Astrocyte (in vitro differentiated cells and primary cell): ENCODE measurements at regions not wholly inside any gene's neighbourhood (a gene's known extent, or its start where the extent isn't known, plus 50 kb on each side); places are given as distances from the start of the nearest gene placed in this dataset.

Experiments
- DNase-seq: peaks from one replicate; pipeline ENCODE4 v3.0.0-alpha.2; 2010; ENCODE audit warnings: low read depth
- FAIRE-seq: peaks from 2 replicates; lab custom pipeline; 2011; peaks lifted over from hg19 to GRCh38; lab: Jason Lieb, UNC
- H2AFZ ChIP-seq: 2 replicates; pipeline ENCODE4 v1.6.0; 2012; ENCODE audit warnings: low read depth, low read length, inconsistent platforms
- H3K27ac ChIP-seq: 2 replicates; pipeline ENCODE4 v1.5.1; 2011; ENCODE audit warnings: low read depth, low read length, inconsistent platforms
- H3K27me3 ChIP-seq: 2 replicates; pipeline ENCODE4 v1.6.0; 2011; ENCODE audit warnings: low read length, inconsistent platforms; ENCODE audit not compliant: insufficient read depth
- H3K36me3 ChIP-seq: 2 replicates; pipeline ENCODE4 v1.5.1; 2011; ENCODE audit warnings: low read length, inconsistent platforms; ENCODE audit not compliant: insufficient read depth
- H3K4me1 ChIP-seq: 2 replicates; pipeline ENCODE4 v1.5.1; 2011; ENCODE audit warnings: low read length, inconsistent platforms; ENCODE audit not compliant: insufficient read depth
- H3K4me2 ChIP-seq: 2 replicates; pipeline ENCODE4 v1.6.0; 2012; ENCODE audit warnings: low read length, inconsistent platforms
- H3K4me3 ChIP-seq: 2 replicates; pipeline ENCODE4 v1.5.1; 2011; ENCODE audit warnings: low read depth, mild to moderate bottlenecking, low read length, inconsistent platforms; ENCODE audit not compliant: insufficient read depth
- H3K79me2 ChIP-seq: 2 replicates; pipeline ENCODE4 v1.6.0; 2012; ENCODE audit warnings: mild to moderate bottlenecking, low read length, inconsistent platforms; ENCODE audit not compliant: insufficient read depth
- H3K9ac ChIP-seq: 2 replicates; pipeline ENCODE4 v1.6.0; 2012; ENCODE audit warnings: mild to moderate bottlenecking, low read length, inconsistent platforms
- H3K9me3 ChIP-seq: 2 replicates; pipeline ENCODE4 v1.5.1; 2012; ENCODE audit warnings: low read depth, mild to moderate bottlenecking, low read length, inconsistent platforms; ENCODE audit not compliant: insufficient read depth
- H4K20me1 ChIP-seq: 2 replicates; pipeline ENCODE4 v1.6.0; 2012; ENCODE audit warnings: low read length, inconsistent platforms; ENCODE audit not compliant: insufficient read depth
- H3K27ac Mint-ChIP-seq: one replicate; pipeline ENCODE4 v1.8.0; 2021; ENCODE audit warnings: mild to moderate bottlenecking, mixed read lengths; ENCODE audit not compliant: unreplicated experiment
- H3K27me3 Mint-ChIP-seq: one replicate; pipeline ENCODE4 v1.8.0; 2021; ENCODE audit warnings: low read depth, mixed read lengths; ENCODE audit not compliant: unreplicated experiment
- H3K36me3 Mint-ChIP-seq: one replicate; pipeline ENCODE4 v1.8.0; 2021; ENCODE audit warnings: low read depth, mixed read lengths; ENCODE audit not compliant: unreplicated experiment
- H3K4me1 Mint-ChIP-seq: one replicate; pipeline ENCODE4 v1.8.0; 2021; ENCODE audit warnings: low read depth, mixed read lengths; ENCODE audit not compliant: unreplicated experiment
- H3K4me3 Mint-ChIP-seq: one replicate; pipeline ENCODE4 v1.8.0; 2021; ENCODE audit warnings: mild to moderate bottlenecking, moderate library complexity, mixed read lengths; ENCODE audit not compliant: unreplicated experiment
- H3K9me3 Mint-ChIP-seq: one replicate; pipeline ENCODE4 v1.8.0; 2021; ENCODE audit warnings: mild to moderate bottlenecking, mixed read lengths; ENCODE audit not compliant: unreplicated experiment
- CTCF ChIP-seq: IDR thresholded peaks from 2 replicates; pipeline ENCODE4 v1.5.1; 2011; ENCODE audit warnings: low read depth, mild to moderate bottlenecking, inconsistent platforms, low read length, moderate library complexity; ENCODE audit not compliant: insufficient read depth
- EZH2 ChIP-seq: IDR thresholded peaks from 2 replicates; pipeline ENCODE4 v1.6.1; 2012; ENCODE audit warnings: mild to moderate bottlenecking, low read length, inconsistent platforms; ENCODE audit not compliant: insufficient read depth

DNA sequence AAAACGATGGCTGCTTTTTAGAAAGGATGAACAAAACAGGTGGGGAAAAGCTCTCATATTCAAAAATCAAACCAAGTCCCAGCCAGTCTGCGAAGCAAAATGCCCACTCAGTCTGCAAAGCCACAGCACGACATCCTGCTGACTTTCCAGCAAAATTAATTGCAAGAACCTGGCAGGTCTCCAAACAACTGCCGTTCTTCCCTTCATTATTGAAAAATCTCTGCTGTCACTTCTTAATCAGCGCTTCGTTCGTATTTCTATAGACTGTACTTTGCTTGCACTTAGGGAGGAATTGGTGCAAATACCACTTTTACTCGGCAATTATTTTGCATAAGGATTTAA is 222.4 kb downstream of the CBLN4 start:
- H3K27ac ChIP-seq: no peak overlapping the region
- H3K9ac ChIP-seq: no peak overlapping the region
- TF ChIP-seq CTCF (no peak), EZH2 (no peak)
- H3K9me3 Mint-ChIP-seq: peaks cover 14% of the 10 kb centered on the region
- H4K20me1 ChIP-seq: no peaks in the 10 kb centered on the region
- H3K9me3 ChIP-seq: no peaks in the 10 kb centered on the region
- no peak overlapping the region for H3K4me3 ChIP-seq
- H3K79me2 ChIP-seq: no peaks in the 10 kb centered on the region
- no peaks in the 10 kb centered on the region for H3K36me3 ChIP-seq
- DNase-seq (no peak), FAIRE-seq (no peak)
- H3K4me1 ChIP-seq: no peaks in the 10 kb centered on the region
- H3K4me2 ChIP-seq: no peak overlapping the region
- no peak overlapping the region for H3K27ac Mint-ChIP-seq
- H3K27me3 ChIP-seq: no peaks in the 10 kb centered on the region
- H3K4me1 Mint-ChIP-seq: no peaks in the 10 kb centered on the region
- H3K27me3 Mint-ChIP-seq: no peaks in the 10 kb centered on the region
- H3K36me3 Mint-ChIP-seq: no peaks in the 10 kb centered on the region
- no peak overlapping the region for H3K4me3 Mint-ChIP-seq
- H2AFZ ChIP-seq: no peak overlapping the region

GRCh38 chr20:55782224-55782911 is 223.0 kb downstream of the CBLN4 start:
- Mint-ChIP-seq H3K27ac (no peak overlapping the region), H3K4me1 (no peaks in the 10 kb centered on the region), H3K36me3 (no peaks in the 10 kb centered on the region), H3K27me3 (no peaks in the 10 kb centered on the region), H3K9me3 (peaks cover 14% of the 10 kb centered on the region), H3K4me3 (no peak overlapping the region)
- no peak overlapping the region for H3K27ac ChIP-seq
- no peak overlapping the region for H3K9ac ChIP-seq
- H3K4me2 ChIP-seq: no peak overlapping the region
- H3K9me3 ChIP-seq: no peaks in the 10 kb centered on the region
- DNase-seq: no peak
- FAIRE-seq: no peak
- H3K79me2 ChIP-seq: no peaks in the 10 kb centered on the region
- H4K20me1 ChIP-seq: no peaks in the 10 kb centered on the region
- no peaks in the 10 kb centered on the region for H3K36me3 ChIP-seq
- no peaks in the 10 kb centered on the region for H3K27me3 ChIP-seq
- H3K4me1 ChIP-seq: no peaks in the 10 kb centered on the region
- no peak for TF ChIP-seq CTCF
- TF ChIP-seq EZH2: no peak
- H3K4me3 ChIP-seq: no peak overlapping the region
- no peak overlapping the region for H2AFZ ChIP-seq

DNA sequence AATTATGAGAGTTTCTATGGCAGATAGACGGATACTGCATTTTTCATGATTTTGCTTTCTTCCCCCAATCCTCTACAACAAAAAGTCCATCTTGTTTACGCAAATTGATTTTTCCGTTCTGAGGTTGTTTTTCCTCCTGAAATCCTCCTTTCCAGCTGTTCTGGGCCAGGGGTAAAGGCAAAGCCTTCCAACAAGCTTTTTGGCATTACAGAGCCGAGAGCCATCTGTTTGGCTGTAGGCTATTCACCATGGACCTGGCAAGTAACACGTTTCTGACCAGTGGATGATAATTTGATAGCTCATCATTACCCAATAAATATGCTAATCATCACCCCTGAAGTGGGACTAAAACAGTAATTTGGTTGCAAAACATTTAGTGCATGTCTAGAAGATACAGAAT is 226.5 kb downstream of the CBLN4 start:
- Histone ChIP-seq H3K4me2 (no peak overlapping the region), H3K79me2 (no peaks in the 10 kb centered on the region), H3K4me3 (no peak overlapping the region), H3K9me3 (peaks cover 3% of the 10 kb centered on the region), H3K4me1 (no peaks in the 10 kb centered on the region), H2AFZ (no peak overlapping the region), H4K20me1 (no peaks in the 10 kb centered on the region), H3K27ac (no peak overlapping the region), H3K36me3 (no peaks in the 10 kb centered on the region), H3K27me3 (no peaks in the 10 kb centered on the region), H3K9ac (no peak overlapping the region)
- Mint-ChIP-seq H3K4me1 (no peaks in the 10 kb centered on the region), H3K4me3 (no peak overlapping the region), H3K9me3 (peaks cover 7% of the 10 kb centered on the region), H3K36me3 (no peaks in the 10 kb centered on the region), H3K27ac (no peak overlapping the region), H3K27me3 (no peaks in the 10 kb centered on the region)
- FAIRE-seq (no peak), DNase-seq (no peak)
- TF ChIP-seq EZH2 (no peak), CTCF (no peak)
